Left cardiac atrium (tissue), 4 donors: ENCODE measurements at regions not wholly inside any gene's neighbourhood (a gene's known extent, or its start where the extent isn't known, plus 50 kb on each side); places are given as distances from the start of the nearest gene placed in this dataset.
"Not testable (repeated sequence)": the region's sequence is repeated elsewhere in the genome, so short reads cannot be mapped to it uniquely, and the experiment has no call there.

Source experiments
- ATAC-seq, 2 donors: fragments of 200-7000 bp; cut with Tn5 transposase; one replicate each; pipeline ENCODE4 v1.9.1; 2020; ENCODE audit warnings: mild to moderate bottlenecking in 2 of 2, moderate library complexity in 2 of 2
- DNase-seq: peaks from one replicate; pipeline ENCODE4 v3.0.0-alpha.2; 2020
- intact Hi-C, 2 donors: fragments of 100-400 bp; cut with DNase I; formaldehyde crosslinking; loops; one replicate each; pipeline versions ENCODE4 v1.14.1 to v1.15.1; 2022 to 2023
- donor health status: DM: no; HTN: yes; CAD: no.
- donor health status: DM: no; HTN: yes; CAD: no; lungs with severe emphysema.
- donor health status: DM: yes; HTN: yes; CAD: no.
- donor health status: Dilated cardiomyopathy.

DNA sequence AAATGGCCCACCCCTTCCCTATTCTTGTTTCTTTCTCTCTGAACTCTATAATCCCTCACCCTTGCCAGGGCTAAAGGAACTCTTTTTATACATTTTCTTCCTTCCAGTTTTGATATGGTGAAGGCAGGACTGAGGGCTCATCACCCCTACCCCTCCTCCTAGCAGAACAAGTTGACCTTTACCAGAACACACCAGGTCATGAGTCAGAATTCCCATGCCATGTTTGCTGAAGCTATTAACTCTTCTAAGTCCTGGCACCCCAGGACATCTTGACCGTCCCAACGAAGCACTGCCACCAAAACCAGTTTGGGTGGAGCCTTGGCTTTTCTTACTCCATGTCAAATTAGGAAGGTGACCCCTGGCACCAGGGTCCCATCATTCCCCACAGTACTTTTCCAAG is 57.5 kb upstream of the DYNLT3 start:
- intact Hi-C loops: no loop called here
- ATAC-seq (no peak), DNase-seq (no peak)

DNA sequence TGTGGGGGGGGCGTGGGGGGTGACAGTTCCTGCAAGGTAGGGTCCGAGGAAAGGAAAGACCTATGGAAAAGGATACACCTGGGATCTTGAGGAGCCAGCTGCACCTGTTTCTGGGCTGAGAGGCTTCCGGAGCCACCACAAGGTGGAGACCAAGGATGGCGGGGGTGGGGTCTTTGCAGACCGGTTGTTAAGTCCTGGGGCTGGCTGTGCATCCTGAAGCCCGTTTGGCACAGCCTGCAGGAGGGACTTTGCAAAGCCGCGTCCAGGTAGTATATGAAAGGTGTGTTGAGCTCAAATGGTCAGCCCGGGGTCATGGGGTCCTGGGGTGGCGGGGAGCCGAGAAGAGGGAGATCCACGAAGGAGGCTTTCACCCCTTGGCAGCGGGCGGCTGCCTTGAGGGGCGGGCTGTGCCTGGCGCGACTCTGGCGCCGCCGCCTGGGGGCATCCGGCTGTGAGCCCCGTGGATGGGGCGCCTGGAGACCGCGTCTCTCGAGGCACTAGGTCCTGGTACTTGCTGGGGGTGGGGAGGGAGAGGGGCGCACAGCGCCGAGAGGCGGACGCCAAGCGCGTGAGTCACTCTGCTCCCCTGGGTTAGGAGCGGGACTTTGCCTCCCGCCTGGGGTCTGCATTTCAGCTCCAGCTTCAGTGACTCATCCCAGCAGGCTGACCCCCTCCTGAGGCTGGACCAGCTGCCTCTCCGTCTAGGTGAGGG is 58.2 kb upstream of the DYNLT3 start:
- intact Hi-C loops: no loop called here
- ATAC-seq: peak; percentile 30 to 59
- no peak for DNase-seq

DNA sequence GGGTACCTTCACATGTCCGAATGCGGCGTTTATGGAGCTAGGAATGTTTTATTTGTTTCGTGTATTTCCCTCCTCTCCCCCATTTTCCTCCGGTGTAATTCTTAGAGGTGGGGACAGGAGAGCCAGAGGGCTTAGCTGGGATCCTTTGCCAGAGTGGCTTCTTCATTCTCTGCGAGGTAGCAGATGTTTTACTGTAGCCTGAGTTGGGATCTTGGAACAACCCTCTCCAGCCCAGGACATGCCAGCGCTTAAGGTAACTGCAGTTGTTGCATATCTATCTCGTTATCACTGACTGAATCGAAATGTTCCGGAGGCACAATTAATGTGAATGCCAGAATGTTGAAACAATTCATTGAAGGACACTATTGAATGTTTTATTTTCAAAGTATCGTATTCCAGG is 59.0 kb upstream of the DYNLT3 start:
- ATAC-seq (no peak), DNase-seq (no peak)
- intact Hi-C loops: no loop called here

DNA sequence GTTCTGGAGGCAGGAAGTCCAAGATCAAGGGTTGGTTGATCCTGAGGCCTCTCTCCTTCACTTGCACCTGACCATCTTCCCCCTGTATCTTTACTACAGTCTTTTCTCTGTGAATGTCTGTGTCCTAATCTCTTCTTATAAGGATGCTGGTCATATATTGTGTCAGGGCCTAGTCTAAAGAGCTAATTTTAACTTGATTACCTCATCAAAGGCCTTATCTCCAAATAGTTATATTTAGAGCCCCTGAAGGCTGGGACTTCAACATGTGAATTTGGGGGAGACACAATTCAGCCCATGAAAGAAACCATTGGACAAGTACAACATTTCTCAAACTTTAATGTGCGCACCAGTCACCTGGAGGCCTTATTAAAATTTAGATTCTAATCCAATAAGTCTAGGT is 62.8 kb upstream of the DYNLT3 start:
- ATAC-seq (no peak), DNase-seq (no peak)
- intact Hi-C loops: no loop called here

DNA sequence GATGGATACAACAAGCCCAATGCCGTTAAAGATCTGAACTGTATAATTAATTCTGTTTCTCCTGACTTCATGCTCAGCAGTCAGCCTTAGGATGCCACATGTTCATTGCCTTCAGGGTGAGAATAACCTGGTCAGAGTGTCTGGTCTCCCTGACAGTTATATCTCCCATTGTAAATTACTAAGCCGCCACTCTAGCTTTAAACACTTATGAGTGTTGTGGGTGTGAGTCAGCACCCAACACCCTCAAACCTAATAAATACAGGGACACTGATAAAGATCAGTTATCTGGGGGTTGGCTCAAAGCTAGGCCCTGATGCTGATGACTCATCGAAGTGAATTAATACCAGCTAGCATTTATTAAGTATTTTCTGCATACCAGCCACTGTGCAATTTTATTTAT is 64.9 kb upstream of the DYNLT3 start:
- no peak for DNase-seq
- intact Hi-C loops: no loop called here
- peak in 1 of 2 donors; percentile 34 for ATAC-seq

DNA sequence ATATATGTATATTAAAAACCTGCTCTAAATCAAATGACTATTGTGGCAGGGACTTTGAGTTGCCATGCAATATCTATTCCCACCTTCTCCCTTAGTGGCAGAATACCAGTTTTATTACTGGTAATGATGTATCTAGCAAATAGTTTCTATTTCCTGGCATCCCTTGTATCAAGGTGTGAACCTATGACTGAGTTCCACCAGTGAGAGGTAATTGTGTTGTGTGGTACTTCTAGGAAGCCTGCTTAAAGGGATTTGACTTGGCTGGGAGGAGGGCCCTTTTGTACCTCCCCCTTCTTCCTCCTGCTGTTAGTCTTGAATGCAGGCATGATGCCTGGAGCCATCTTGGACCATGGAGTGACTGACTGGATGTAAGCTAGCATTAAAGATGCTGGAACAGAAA is 65.4 kb upstream of the DYNLT3 start:
- DNase-seq (no peak), ATAC-seq (no peak)
- intact Hi-C loops: no loop called here

DNA sequence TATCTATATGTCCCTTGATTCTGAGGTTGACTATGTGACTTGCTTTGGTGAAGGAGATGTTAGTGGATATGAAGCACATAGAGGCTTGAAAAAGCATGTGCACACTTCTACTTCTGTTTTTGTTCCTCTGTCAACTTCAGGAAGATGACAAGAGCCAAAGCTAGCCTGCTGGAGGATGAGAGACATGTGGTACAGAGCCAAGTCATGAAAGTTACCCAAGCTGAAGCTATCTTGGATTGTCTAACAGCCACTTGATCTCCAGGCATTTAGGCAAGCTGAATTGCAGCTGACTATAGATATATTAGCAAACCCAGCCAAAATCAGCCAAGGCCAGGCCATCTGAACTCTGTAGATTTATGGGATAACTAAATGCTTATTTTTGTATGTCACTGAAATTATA is 70.8 kb upstream of the DYNLT3 start:
- ATAC-seq: peak in 1 of 2 donors; percentile 50
- intact Hi-C loops: no loop called here
- DNase-seq: no peak

DNA sequence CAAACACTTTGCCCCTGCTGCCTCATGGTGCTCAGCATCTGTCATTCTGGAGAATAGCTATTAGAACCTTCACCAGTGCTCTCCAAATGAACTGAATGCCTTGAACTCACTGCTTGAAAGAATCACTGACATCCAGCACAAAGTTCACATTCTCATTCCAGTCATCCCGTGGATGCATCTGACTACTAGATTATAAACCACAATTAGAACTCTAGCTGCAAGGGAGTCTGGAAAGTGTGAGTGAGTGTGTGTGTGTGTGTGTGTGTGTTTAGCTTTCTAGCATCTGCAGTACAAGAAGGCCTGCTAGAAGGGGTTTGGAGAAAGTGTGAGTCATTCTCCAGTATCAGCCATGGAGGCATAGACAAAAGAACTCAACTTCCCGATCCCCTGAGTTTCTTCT is 71.3 kb upstream of the DYNLT3 start:
- no peak for DNase-seq
- intact Hi-C loops: no loop called here
- ATAC-seq: no peak

DNA sequence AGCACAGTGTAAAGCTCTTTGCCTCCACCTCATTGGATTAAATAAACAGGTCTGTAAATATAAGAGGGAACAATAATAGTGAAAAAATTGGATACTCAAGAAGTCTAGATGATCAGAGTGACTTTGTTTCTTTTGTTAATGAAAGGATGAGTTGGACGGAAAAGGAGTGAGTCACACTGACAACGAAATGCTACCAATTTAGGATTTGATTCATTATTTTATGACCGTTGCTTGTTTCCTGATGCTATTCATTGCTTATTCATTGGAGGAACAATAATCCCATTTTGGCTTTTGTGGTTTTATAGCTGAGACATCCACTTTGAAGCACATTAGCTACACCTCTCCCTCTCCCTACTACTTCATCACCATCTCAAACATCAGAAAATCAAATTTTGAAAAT is 74.4 kb upstream of the DYNLT3 start:
- intact Hi-C loops: loop anchor here in 1 of 2 donors (10.0 kb wide), 1 partner anchor 243 kb away; no protein-coding TSS in a partner anchor
- DNase-seq (no peak), ATAC-seq (no peak)

DNA sequence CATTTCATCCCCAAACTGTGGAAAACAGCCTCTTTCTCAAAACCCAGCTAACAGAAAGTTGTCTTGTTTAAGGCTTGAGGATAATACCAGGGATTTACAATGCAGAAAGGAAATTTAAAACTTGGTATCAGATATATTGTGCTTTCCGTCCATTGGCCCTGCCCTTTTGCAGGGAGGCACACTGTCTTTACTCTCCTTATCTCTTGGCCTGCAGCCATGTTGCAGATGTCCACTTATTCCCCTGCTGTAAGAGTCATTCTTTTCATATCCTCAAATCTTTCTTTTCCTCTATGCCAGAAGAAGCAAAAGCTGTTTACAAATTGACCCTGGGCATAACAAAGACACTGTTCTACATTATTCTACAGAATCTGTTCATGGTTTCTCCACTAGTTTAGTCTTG is 75.6 kb upstream of the DYNLT3 start:
- intact Hi-C loops: loop anchor here in 1 of 2 donors (10.0 kb wide), 1 partner anchor 242 kb away; no protein-coding TSS in a partner anchor
- ATAC-seq (no peak), DNase-seq (no peak)

DNA sequence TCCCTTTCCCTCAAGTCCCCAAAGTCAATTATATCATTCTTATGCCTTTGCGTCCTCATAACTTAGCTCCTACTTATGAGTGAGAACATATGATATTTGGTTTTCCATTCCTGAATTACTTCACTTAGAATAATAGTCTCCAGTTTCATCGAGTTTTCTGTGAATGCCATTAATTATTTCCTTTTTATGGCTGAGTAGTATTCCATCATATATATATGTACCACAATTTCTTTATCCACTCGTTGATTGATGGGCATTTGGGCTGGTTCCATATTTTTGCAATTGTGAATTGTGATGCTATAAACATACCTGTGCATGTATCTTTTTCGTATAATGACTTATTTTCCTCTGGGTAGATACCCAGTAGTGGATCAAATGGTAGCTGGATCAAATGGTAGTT is 78.4 kb upstream of the DYNLT3 start:
- not testable (repeated sequence) for DNase-seq, ATAC-seq
- intact Hi-C loops: loop anchor here (2.0 to 10.0 kb wide), 2 partner anchors 239 to 241 kb away; no protein-coding TSS in a partner anchor

DNA sequence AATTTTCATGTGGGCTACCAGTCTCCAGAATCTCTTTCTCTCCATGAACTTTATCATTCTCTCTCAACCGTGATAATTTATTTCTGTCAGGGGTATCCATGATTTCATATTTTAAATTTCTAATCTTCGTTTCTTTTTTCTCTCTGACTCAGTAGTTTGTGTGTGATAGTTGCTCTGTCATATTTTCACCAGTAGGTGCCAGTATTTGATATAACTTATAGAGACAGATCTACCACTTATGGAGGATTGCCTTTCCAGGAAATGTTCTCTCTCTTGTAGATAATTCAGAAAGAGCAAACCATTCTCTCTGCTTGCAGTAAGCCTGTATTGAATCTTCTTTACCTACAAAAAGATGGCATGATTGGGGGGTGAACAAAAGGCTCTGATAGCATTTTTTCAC is 79.3 kb upstream of the DYNLT3 start:
- intact Hi-C loops: loop anchor here (2.0 to 10.0 kb wide), 2 partner anchors 238 to 240 kb away; no protein-coding TSS in a partner anchor
- ATAC-seq (peak in 1 of 2 donors; percentile 32), DNase-seq (no peak)

DNA sequence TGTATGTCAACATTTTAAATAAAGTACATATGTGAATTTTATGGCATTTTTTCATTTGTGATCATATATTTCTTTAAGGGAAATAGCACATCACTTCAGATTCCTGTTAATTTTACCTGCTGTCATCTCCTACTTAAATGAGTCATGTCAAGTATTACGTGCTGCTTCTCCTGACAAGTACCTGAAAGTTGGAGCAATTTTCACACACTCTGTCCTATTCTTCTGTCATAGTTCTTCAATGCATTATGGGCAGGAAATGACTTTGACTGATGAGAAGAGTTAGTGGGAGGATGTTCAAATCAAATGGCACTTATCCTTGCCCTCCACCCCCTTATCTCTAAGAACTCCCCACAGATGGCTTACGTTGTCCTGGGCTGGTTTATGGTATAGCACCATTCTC is 64.2 kb upstream of the SYTL5 start:
- no peak for ATAC-seq
- DNase-seq: no peak

DNA sequence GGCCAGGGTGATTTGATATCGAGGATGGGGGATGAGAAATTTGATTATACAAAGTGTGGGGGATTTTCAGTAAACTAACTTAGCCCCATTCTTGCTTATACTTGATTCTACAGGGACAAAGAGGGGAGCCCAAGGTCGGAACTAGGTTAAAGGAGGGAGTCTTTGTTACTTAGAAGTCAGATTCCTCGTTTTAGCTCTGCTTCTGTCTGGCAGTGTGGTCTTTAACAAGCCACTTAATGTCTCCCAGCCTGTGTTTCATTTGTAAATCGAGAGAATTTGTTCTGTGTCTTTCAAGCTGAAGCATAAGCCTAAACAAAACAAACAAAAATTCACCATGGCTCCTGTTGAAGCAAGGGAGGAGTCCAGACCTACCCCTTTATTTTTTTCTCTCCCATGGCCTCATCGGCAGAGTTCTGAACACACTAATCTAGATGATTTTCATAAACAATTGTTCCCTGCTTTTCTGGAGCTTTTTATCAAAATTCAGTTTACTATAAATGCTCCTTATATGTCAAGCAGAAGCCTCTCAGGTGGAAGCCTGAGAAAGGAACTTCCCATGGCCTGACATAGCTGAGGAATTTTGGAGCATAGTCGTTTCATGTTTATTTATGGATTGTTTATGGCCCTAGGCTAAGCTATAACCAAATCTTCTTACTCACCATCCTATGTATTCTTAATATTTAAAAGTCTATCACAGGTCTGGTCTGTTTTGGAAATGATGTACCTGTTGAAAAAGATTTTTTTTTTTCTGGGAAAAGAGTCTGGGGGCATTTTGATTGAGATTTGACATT is 62.6 kb upstream of the SYTL5 start:
- ATAC-seq (no peak), DNase-seq (no peak)
- intact Hi-C loops: no loop called here

More for the DNA sequence above, 64.2 kb upstream of the SYTL5 start:
- intact Hi-C loops: no loop called here

DNA sequence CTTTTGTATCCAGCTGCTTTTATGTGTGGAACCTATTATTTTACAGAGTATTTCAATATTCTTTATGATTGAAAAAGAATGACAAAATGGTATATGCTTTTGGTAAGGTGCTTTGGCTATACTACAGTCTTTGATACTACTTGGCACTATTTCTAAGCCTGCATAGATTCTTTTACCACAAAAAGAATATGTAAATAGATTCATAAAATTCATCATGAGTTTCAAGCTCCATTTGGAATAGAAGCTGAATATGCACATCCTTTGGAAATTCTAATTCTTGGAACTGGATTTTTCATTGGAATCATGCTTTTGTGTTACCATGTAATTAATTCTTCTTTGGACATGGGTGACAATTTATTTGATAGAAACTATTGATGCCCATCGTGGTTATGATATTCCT is 60.2 kb upstream of the SYTL5 start:
- no peak for DNase-seq
- ATAC-seq: no peak
- intact Hi-C loops: no loop called here

DNA sequence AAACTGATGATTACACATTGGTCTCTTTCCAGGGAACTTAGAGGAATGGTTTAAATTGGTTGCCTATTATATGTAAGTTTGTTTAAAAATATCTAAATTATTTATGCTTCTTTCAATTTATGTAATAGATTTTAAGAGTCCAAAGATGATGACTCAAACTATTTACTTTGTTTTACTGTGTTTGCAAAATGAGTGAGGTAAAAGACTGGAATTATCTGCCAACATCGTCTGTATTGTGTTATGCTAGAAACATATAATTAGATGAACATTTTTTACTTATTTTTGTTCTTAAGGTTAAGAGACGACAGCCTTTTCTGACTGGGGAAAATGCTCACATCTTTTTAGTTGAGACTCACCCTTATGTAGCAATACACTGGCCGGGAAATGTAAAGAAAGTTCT is 51.1 kb upstream of the SYTL5 start:
- no peak for ATAC-seq
- intact Hi-C loops: no loop called here

DNA sequence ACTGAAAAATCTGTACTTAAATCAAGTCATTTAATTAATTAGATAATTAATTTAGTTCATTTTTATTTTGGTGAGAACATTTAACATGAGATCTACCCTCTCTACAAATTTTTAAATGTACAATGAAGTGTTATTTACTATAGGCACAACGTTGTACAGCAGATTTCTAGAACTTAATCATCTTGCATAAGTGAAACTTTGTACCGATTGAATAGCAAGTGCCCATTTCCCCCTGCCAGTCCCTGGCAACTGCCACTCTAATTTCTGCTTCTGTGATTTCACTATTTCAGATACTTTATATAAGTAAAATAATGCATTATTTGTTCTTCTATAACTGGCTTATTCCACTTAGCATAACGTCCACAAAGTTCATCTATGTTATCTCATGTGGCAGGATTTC is 50.1 kb upstream of the SYTL5 start:
- intact Hi-C loops: no loop called here

More for the DNA sequence above, 51.1 kb upstream of the SYTL5 start:
- no peak for DNase-seq

More for the DNA sequence above, 50.1 kb upstream of the SYTL5 start:
- DNase-seq (no peak), ATAC-seq (no peak)
